GM12878 (cell line): ENCODE measurements at regions not wholly inside any gene's neighbourhood (a gene's known extent, or its start where the extent isn't known, plus 50 kb on each side); places are given as distances from the start of the nearest gene placed in this dataset.

Source experiments
- ATAC-seq: fragments of 200-7000 bp; cut with Tn5 transposase; 3 replicates; pipeline ENCODE4 v1.9.1; 2020; ENCODE audit warnings: mild to moderate bottlenecking, moderate library complexity
- BruUV-seq: library from RNA; stranded (reverse); fragments of 400-500 nt; replicated peaks from 2 replicates; lab custom pipeline; 2021; lab: Mats Ljungman, UMichigan
- CTCF ChIA-PET: fragments of 300-600 bp; sonication (Branson Sonifier 250); formaldehyde crosslinking; extraction: SDS; loops from one replicate; lab custom pipeline; 2021; ENCODE audit warnings: inconsistent platforms; lab: Yijun Ruan, JAX
- POLR2A ChIA-PET: fragments of 350-600 bp; formaldehyde crosslinking; extraction: SDS; loops from one replicate; lab custom pipeline; 2021; ENCODE audit warnings: inconsistent platforms; lab: Charles Lee
- RAD21 ChIA-PET: fragments of 300-600 bp; sonication (Branson Sonifier 250); formaldehyde crosslinking; loops from one replicate; lab custom pipeline; 2023; ENCODE audit warnings: antibody characterized with exemption; ENCODE audit not compliant: unreplicated experiment; lab: Charles Lee
- SMC1A ChIA-PET: fragments of 300-600 bp; sonication (Branson Sonifier 250); formaldehyde crosslinking; loops from one replicate; lab custom pipeline; 2023; ENCODE audit not compliant: unreplicated experiment, uncharacterized antibody; lab: Charles Lee
- DNase-seq: peaks from one replicate; pipeline ENCODE4 v3.0.0-alpha.2; 2011; ENCODE audit warnings: low read depth, low spot score
- FAIRE-seq: peaks from 3 replicates; lab custom pipeline; 2011; peaks lifted over from hg19 to GRCh38; lab: Jason Lieb, UNC
- H2AFZ ChIP-seq: 2 replicates; pipeline ENCODE4 v1.6.0; 2011; ENCODE audit warnings: low read depth, low read length, control low read depth; ENCODE audit not compliant: control insufficient read depth
- H3K27ac ChIP-seq: 2 replicates; pipeline ENCODE4 v1.5.1; 2011; ENCODE audit warnings: control low read depth; ENCODE audit not compliant: control insufficient read depth, insufficient read depth
- H3K27me3 ChIP-seq, 2 experiments: replicated peaks in 1 of 2; 2 replicates each; pipeline versions ENCODE4 v1.6.0 to v1.6.1; 2011; ENCODE audit warnings: low read length in 1 of 2; ENCODE audit not compliant: control insufficient read depth in 2 of 2, insufficient read depth in 2 of 2
- H3K36me3 ChIP-seq, 2 experiments: 2 replicates each; pipeline ENCODE4 v1.5.1; 2011; ENCODE audit warnings: low read length in 1 of 2; ENCODE audit not compliant: control insufficient read depth in 2 of 2, insufficient read depth in 2 of 2
- H3K4me1 ChIP-seq: 2 replicates; pipeline ENCODE4 v1.6.1; 2011; ENCODE audit warnings: mild to moderate bottlenecking, low read length, moderate library complexity, mixed read lengths; ENCODE audit not compliant: control insufficient read depth, insufficient read depth
- H3K4me2 ChIP-seq: 2 replicates; pipeline ENCODE4 v1.6.0; 2011; ENCODE audit warnings: control low read depth; ENCODE audit not compliant: control insufficient read depth, insufficient read depth
- H3K4me3 ChIP-seq: fragments of 200-600 bp; sonication (generic); 2 replicates; pipeline ENCODE4 v1.5.1; 2016
- H3K79me2 ChIP-seq: 2 replicates; pipeline ENCODE4 v1.6.0; 2011; ENCODE audit warnings: low read length; ENCODE audit not compliant: control insufficient read depth, insufficient read depth
- H3K9ac ChIP-seq: 2 replicates; pipeline ENCODE4 v1.8.0; 2011; ENCODE audit warnings: low read length, control low read depth, mixed read lengths; ENCODE audit not compliant: control insufficient read depth, insufficient read depth
- H3K9me3 ChIP-seq: replicated peaks from 3 replicates; pipeline ENCODE4 v1.5.1; 2011; ENCODE audit warnings: mild to moderate bottlenecking, low read length; ENCODE audit not compliant: control insufficient read depth, insufficient read depth
- H4K20me1 ChIP-seq: 2 replicates; pipeline ENCODE4 v1.6.0; 2011; ENCODE audit not compliant: control insufficient read depth, insufficient read depth
- ATF7 ChIP-seq: fragments of 450-650 bp; IDR thresholded peaks from 2 replicates; pipeline ENCODE4 v1.6.1; 2016; ENCODE audit warnings: low read depth, mild to moderate bottlenecking
- CREM ChIP-seq: IDR thresholded peaks from 2 replicates; pipeline ENCODE4 v1.6.1; 2014; ENCODE audit warnings: antibody characterized with exemption, low read depth
- EGR1 ChIP-seq, 2 experiments: IDR thresholded peaks; 1 replicate in 1 of 2; 2 replicates in 1 of 2; pipeline ENCODE4 v1.6.1; 2011 to 2012; ENCODE audit warnings: low read depth in 2 of 2, low read length in 2 of 2, borderline replicate concordance in 1 of 2, mild to moderate bottlenecking in 1 of 2, moderate library complexity in 1 of 2
- HCFC1 ChIP-seq: fragments of 150-350 bp; IDR thresholded peaks from 2 replicates; pipeline ENCODE4 v1.6.1; 2014; ENCODE audit warnings: low read length
- HDAC6 ChIP-seq: fragments of 200-600 bp; sonication (generic); IDR thresholded peaks from one replicate; pipeline ENCODE4 v1.8.0; 2017; ENCODE audit warnings: antibody characterized with exemption; ENCODE audit not compliant: unreplicated experiment
- MEF2A ChIP-seq: IDR thresholded peaks from 2 replicates; pipeline ENCODE4 v1.6.1; 2011; ENCODE audit warnings: low read depth, mild to moderate bottlenecking, low read length, moderate library complexity; ENCODE audit not compliant: insufficient read depth
- NFXL1 ChIP-seq: fragments of 450-650 bp; IDR thresholded peaks from 2 replicates; pipeline ENCODE4 v1.6.1; 2017; ENCODE audit warnings: antibody characterized with exemption, mild to moderate bottlenecking, borderline replicate concordance
- NFYA ChIP-seq: IDR thresholded peaks from 2 replicates; pipeline ENCODE4 v1.6.1; 2011; ENCODE audit warnings: low read depth, mild to moderate bottlenecking, low read length, improper control_type of control experiment, borderline replicate concordance
- NR2F1 ChIP-seq: fragments of 450-650 bp; conservative IDR thresholded peaks from 2 replicates; pipeline ENCODE4 v1.6.1; 2017; ENCODE audit warnings: mild to moderate bottlenecking
- POU2F2 ChIP-seq: IDR thresholded peaks from 3 replicates; pipeline ENCODE4 v1.6.1; 2011; ENCODE audit warnings: low read depth, mild to moderate bottlenecking, low read length, borderline replicate concordance
- RAD21 ChIP-seq: IDR thresholded peaks from 2 replicates; pipeline ENCODE4 v1.6.1; 2011; ENCODE audit warnings: mild to moderate bottlenecking, low read depth, low read length, moderate library complexity; ENCODE audit not compliant: insufficient read depth
- REST ChIP-seq: IDR thresholded peaks from 2 replicates; pipeline ENCODE4 v1.6.1; 2012; ENCODE audit warnings: mild to moderate bottlenecking, low read depth, low read length
- STAT3 ChIP-seq: IDR thresholded peaks from 2 replicates; pipeline ENCODE4 v1.6.1; 2011; ENCODE audit warnings: low read depth, low read length, improper control_type of control experiment
- ZZZ3 ChIP-seq: IDR thresholded peaks from 2 replicates; pipeline ENCODE4 v1.6.1; 2011; ENCODE audit warnings: low read depth; ENCODE audit not compliant: control insufficient read depth, insufficient read length
- WGBS: methylation state at CpG from one replicate; pipeline ENCODE4 v1.1.6; 2016; ENCODE audit warnings: low lambda C conversion rate; ENCODE audit not compliant: insufficient replicate concordance, insufficient coverage; ENCODE audit errors: missing lambda C conversion rate; 5-methylcytosine and 5-hydroxymethylcytosine counted together
- in situ Hi-C: fragments of 300-500 bp; cut with MboI; formaldehyde crosslinking; loops from 9 replicates; pipeline ENCODE4 v1.14.3; 2018; ENCODE audit warnings: mixed read lengths
- intact Hi-C: fragments of 100-400 bp; cut with micrococcal nuclease; formaldehyde crosslinking; loops from one replicate; pipeline ENCODE4 v1.14.2; 2022; ENCODE audit not compliant: unreplicated experiment
- TF ChIP-seq, protein P1 (sequence below): IDR thresholded peaks from 2 replicates; pipeline ENCODE4 v1.6.1; 2012; ENCODE audit warnings: low read depth, low read length, improper control_type of control experiment
- TF ChIP-seq, protein P2 (sequence below): fragments of 450-650 bp; IDR thresholded peaks from 2 replicates; pipeline ENCODE4 v1.6.1; 2016; ENCODE audit warnings: mild to moderate bottlenecking
- TF ChIP-seq, protein P3 (sequence below): fragments of 450-650 bp; IDR thresholded peaks from 2 replicates; pipeline ENCODE4 v1.6.1; 2017; ENCODE audit warnings: mild to moderate bottlenecking, low read depth, inconsistent platforms; ENCODE audit not compliant: poor library complexity, severe bottlenecking

DNA sequence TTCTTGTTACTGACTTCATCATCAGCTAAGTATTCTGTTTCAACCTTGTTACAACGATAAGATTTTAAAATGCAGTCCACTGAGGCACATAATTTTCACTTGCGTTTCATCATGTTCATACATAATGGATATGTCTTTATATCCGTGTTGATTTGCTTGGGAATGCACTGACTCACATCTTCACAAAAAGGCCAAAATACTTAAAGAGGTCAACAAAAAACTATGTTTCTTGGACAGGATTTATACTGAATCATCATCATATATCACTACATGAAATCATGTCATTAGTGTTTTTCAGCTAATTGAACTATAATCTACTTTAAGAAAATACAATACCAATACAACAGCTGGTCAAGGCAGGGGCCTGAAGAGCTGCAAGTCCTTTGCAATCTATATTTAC is 324.5 kb upstream of the KLF6 start (continued):
- TF ChIP-seq MEF2A (no peak), RAD21 (no peak), NFYA (no peak)

GRCh38 chr10:4108693-4109092 is 323.7 kb upstream of the KLF6 start:
- Histone ChIP-seq H2AFZ (no peak overlapping the region), H3K79me2 (no peaks in the 10 kb centered on the region), H3K9ac (no peak overlapping the region), H3K4me1 (no peaks in the 10 kb centered on the region), H3K27ac (no peak overlapping the region), H3K9me3 (no peaks in the 10 kb centered on the region), H3K27me3 (no peaks in the 10 kb centered on the region; a peak in 1 of 4 replicates), H3K4me3 (no peak overlapping the region), H4K20me1 (no peaks in the 10 kb centered on the region), H3K4me2 (no peak overlapping the region), H3K36me3 (no peaks in the 10 kb centered on the region)
- POLR2A ChIA-PET: no interaction called here
- BruUV-seq: no TSS peak
- DNase-seq (no peak), ATAC-seq (no peak), FAIRE-seq (no peak)
- RAD21 ChIA-PET: no interaction called here
- intact Hi-C loops: no loop called here
- in situ Hi-C loops: no loop called here
- WGBS: 53% methylated on average over 4 of the region's 4 CpGs
- CTCF ChIA-PET: no interaction called here
- SMC1A ChIA-PET: no interaction called here
- TF ChIP-seq NFXL1 (no peak), POU2F2 (no peak), NR2F1 (no peak), REST (no peak), HCFC1 (no peak), ATF7 (no peak), STAT3 (no peak), ZZZ3 (no peak), HDAC6 (no peak), EGR1 (IDR thresholded peaks at IDR 0.05; ENCODE audit: borderline replicate concordance in 1 of 2, low read depth in 2 of 2, low read length in 2 of 2) (no peak), CREM (no peak)
- TF ChIP-seq, protein P1, sequence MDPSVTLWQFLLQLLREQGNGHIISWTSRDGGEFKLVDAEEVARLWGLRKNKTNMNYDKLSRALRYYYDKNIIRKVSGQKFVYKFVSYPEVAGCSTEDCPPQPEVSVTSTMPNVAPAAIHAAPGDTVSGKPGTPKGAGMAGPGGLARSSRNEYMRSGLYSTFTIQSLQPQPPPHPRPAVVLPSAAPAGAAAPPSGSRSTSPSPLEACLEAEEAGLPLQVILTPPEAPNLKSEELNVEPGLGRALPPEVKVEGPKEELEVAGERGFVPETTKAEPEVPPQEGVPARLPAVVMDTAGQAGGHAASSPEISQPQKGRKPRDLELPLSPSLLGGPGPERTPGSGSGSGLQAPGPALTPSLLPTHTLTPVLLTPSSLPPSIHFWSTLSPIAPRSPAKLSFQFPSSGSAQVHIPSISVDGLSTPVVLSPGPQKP: no peak
- TF ChIP-seq, protein P2, sequence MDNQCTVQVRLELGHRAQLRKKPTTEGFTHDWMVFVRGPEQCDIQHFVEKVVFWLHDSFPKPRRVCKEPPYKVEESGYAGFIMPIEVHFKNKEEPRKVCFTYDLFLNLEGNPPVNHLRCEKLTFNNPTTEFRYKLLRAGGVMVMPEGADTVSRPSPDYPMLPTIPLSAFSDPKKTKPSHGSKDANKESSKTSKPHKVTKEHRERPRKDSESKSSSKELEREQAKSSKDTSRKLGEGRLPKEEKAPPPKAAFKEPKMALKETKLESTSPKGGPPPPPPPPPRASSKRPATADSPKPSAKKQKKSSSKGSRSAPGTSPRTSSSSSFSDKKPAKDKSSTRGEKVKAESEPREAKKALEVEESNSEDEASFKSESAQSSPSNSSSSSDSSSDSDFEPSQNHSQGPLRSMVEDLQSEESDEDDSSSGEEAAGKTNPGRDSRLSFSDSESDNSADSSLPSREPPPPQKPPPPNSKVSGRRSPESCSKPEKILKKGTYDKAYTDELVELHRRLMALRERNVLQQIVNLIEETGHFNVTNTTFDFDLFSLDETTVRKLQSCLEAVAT: no peak
- TF ChIP-seq, protein P3, sequence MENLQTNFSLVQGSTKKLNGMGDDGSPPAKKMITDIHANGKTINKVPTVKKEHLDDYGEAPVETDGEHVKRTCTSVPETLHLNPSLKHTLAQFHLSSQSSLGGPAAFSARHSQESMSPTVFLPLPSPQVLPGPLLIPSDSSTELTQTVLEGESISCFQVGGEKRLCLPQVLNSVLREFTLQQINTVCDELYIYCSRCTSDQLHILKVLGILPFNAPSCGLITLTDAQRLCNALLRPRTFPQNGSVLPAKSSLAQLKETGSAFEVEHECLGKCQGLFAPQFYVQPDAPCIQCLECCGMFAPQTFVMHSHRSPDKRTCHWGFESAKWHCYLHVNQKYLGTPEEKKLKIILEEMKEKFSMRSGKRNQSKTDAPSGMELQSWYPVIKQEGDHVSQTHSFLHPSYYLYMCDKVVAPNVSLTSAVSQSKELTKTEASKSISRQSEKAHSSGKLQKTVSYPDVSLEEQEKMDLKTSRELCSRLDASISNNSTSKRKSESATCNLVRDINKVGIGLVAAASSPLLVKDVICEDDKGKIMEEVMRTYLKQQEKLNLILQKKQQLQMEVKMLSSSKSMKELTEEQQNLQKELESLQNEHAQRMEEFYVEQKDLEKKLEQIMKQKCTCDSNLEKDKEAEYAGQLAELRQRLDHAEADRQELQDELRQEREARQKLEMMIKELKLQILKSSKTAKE: no peak
